DND-41 (cell line): ENCODE measurements at regions not wholly inside any gene's neighbourhood (a gene's known extent, or its start where the extent isn't known, plus 50 kb on each side); places are given as distances from the start of the nearest gene placed in this dataset.

Source experiments
- CTCF ChIP-seq: IDR thresholded peaks from 2 replicates; pipeline ENCODE4 v1.5.1; 2012; ENCODE audit warnings: borderline replicate concordance, low read length, moderate library complexity, mild to moderate bottlenecking; ENCODE audit not compliant: poor library complexity, severe bottlenecking; ENCODE audit errors: extremely low read depth
- EZH2 ChIP-seq: IDR thresholded peaks from 3 replicates; pipeline ENCODE4 v1.6.1; 2012; ENCODE audit warnings: borderline replicate concordance, low read depth, mild to moderate bottlenecking, moderate library complexity, low read length, inconsistent platforms; ENCODE audit not compliant: severe bottlenecking

- no peak for TF ChIP-seq CTCF
- no peak for TF ChIP-seq EZH2
Observed at GRCh38 chr22:27690599-27690998, 111.0 kb downstream of the MN1 start.
